ENCODE measurements at regions not wholly inside any gene's neighbourhood (a gene's known extent, or its start where the extent isn't known, plus 50 kb on each side); places are given as distances from the start of the nearest gene placed in this dataset.

- Mint-ChIP-seq H3K4me1 (no peaks in the 10 kb centered on the region), H3K27ac (peak overlapping the region in 1 of 8 donors; percentile 2), H3K4me3 (no peak overlapping the region), H3K9me3 (peaks cover 0 to 2% (median 0%) of the 10 kb centered on the region in 5 donors), H3K27me3 (peaks cover 6 to 36% of the 10 kb centered on the region in 2 donors), H3K36me3 (no peaks in the 10 kb centered on the region)
- no peak for DNase-seq
- H3K4me1 ChIP-seq (ENCODE audit: insufficient read depth, low read length), result no peaks in the 10 kb centered on the region
- POLR2A ChIA-PET, result no interaction called here
- H3K9me3 ChIP-seq (ENCODE audit: low read length), result no peaks in the 10 kb centered on the region
- H3K27ac ChIP-seq (ENCODE audit: low read depth, low read length), result no peak overlapping the region
- no peaks in the 10 kb centered on the region for H3K36me3 ChIP-seq (ENCODE audit: insufficient read depth, low read length)
- no peaks in the 10 kb centered on the region for H3K27me3 ChIP-seq (ENCODE audit: insufficient read depth, low read length, poor library complexity, severe bottlenecking)
- no peak overlapping the region for H3K4me3 ChIP-seq (ENCODE audit: low read length)
- CTCF ChIA-PET, result no interaction called here
These were observed 96.6 kb upstream of the BANK1 start for GRCh38 chr4:101693842-101694398.

DNA sequence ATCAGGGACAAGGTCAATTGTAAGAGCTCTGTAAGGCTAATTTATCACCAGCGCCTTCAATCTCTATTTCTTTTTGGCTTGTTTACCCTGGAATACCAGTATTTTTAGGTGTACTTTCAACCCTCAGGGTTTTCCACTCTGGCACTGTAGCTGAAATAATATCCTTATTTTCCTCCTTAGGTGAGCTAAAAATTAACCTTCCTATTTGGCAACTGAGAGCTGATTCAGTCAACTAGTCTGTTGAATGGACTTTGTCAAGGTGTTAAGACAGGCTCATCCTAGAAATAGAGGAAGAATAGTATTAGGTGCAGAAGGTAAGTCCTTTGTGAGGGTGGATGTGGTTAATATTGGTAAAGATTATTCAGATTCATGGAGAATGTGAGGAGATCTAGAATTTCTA is 101.3 kb upstream of the BANK1 start:
- H3K27ac ChIP-seq (ENCODE audit: low read depth, low read length), result no peak overlapping the region
- Mint-ChIP-seq H3K4me1 (no peaks in the 10 kb centered on the region), H3K27ac (no peak overlapping the region), H3K36me3 (no peaks in the 10 kb centered on the region), H3K27me3 (peaks cover 6 to 48% of the 10 kb centered on the region in 2 donors), H3K9me3 (peaks cover 0 to 2% (median 0%) of the 10 kb centered on the region in 5 donors), H3K4me3 (no peak overlapping the region)
- ChIA-PET POLR2A (no interaction called here), CTCF (no interaction called here)
- no peaks in the 10 kb centered on the region for H3K36me3 ChIP-seq (ENCODE audit: insufficient read depth, low read length)
- H3K4me1 ChIP-seq (ENCODE audit: insufficient read depth, low read length), result no peaks in the 10 kb centered on the region
- no peak for DNase-seq
- no peaks in the 10 kb centered on the region for H3K9me3 ChIP-seq (ENCODE audit: low read length)
- H3K4me3 ChIP-seq (ENCODE audit: low read length), result no peak overlapping the region
- no peaks in the 10 kb centered on the region for H3K27me3 ChIP-seq (ENCODE audit: insufficient read depth, low read length, poor library complexity, severe bottlenecking)

GRCh38 chr4:101685126-101685525 is 105.4 kb upstream of the BANK1 start:
- no peaks in the 10 kb centered on the region for H3K9me3 Mint-ChIP-seq
- no peaks in the 10 kb centered on the region for H3K9me3 ChIP-seq (ENCODE audit: low read length)
- H3K4me3 ChIP-seq (ENCODE audit: low read length), result no peak overlapping the region
- no peak overlapping the region for H3K27ac ChIP-seq (ENCODE audit: low read depth, low read length)
- H3K27me3 ChIP-seq (ENCODE audit: insufficient read depth, low read length, poor library complexity, severe bottlenecking), result no peaks in the 10 kb centered on the region
- no peak overlapping the region for H3K27ac Mint-ChIP-seq
- no peak for DNase-seq
- H3K36me3 ChIP-seq (ENCODE audit: insufficient read depth, low read length), result no peaks in the 10 kb centered on the region
- ChIA-PET POLR2A (no interaction called here), CTCF (no interaction called here)
- peaks cover 7 to 31% of the 10 kb centered on the region in 2 donors for H3K27me3 Mint-ChIP-seq
- H3K36me3 Mint-ChIP-seq, result no peaks in the 10 kb centered on the region
- H3K4me3 Mint-ChIP-seq, result no peak overlapping the region
- no peaks in the 10 kb centered on the region for H3K4me1 ChIP-seq (ENCODE audit: insufficient read depth, low read length)
- H3K4me1 Mint-ChIP-seq, result no peaks in the 10 kb centered on the region

- H3K27me3 Mint-ChIP-seq, result peaks cover 5 to 22% of the 10 kb centered on the region in 2 donors
- Histone ChIP-seq H3K36me3 (ENCODE audit: insufficient read depth, low read length) (no peaks in the 10 kb centered on the region), H3K27ac (ENCODE audit: low read depth, low read length) (no peak overlapping the region), H3K4me1 (ENCODE audit: insufficient read depth, low read length) (no peaks in the 10 kb centered on the region), H3K4me3 (ENCODE audit: low read length) (no peak overlapping the region), H3K27me3 (ENCODE audit: insufficient read depth, low read length, poor library complexity, severe bottlenecking) (no peaks in the 10 kb centered on the region), H3K9me3 (ENCODE audit: low read length) (no peaks in the 10 kb centered on the region)
- no peak overlapping the region for H3K27ac Mint-ChIP-seq
- H3K36me3 Mint-ChIP-seq, result no peaks in the 10 kb centered on the region
- CTCF ChIA-PET, result no interaction called here
- H3K9me3 Mint-ChIP-seq, result no peaks in the 10 kb centered on the region
- H3K4me3 Mint-ChIP-seq, result no peak overlapping the region
- DNase-seq, result no peak
- POLR2A ChIA-PET, result no interaction called here
- H3K4me1 Mint-ChIP-seq, result no peaks in the 10 kb centered on the region
These were observed 107.6 kb upstream of the BANK1 start for GRCh38 chr4:101682946-101683345.

DNA sequence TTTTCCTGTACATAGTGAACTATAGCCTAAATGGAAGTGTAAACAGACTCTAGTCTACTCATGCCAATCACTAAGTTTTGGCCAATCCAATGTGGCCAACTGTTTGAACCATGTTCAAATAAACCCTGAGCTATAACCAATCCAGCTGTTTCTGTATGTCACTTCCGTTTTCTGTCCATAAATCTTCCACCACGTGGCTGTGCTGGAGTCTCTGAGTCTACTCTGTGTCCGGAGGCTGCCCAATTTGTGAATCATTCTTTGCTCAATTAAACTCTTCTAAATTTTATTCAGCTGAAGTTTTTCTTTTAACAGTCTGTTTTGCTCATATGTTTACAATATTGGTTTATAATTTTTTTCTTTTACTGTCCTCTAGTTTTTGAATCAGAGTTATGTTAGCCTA is 112.3 kb upstream of the BANK1 start:
- H3K27ac ChIP-seq (ENCODE audit: low read depth, low read length), result no peak overlapping the region
- no peaks in the 10 kb centered on the region for H3K4me1 ChIP-seq (ENCODE audit: insufficient read depth, low read length)
- no peaks in the 10 kb centered on the region for H3K36me3 ChIP-seq (ENCODE audit: insufficient read depth, low read length)
- Mint-ChIP-seq H3K27ac (peak overlapping the region in 1 of 8 donors; percentile 44), H3K4me3 (no peak overlapping the region), H3K9me3 (peaks cover 2 to 10% (median 4%) of the 10 kb centered on the region in 5 donors), H3K27me3 (peaks cover 5% of the 10 kb centered on the region in 2 donors), H3K36me3 (peaks cover 0 to 10% (median 0%) of the 10 kb centered on the region in 3 donors), H3K4me1 (no peaks in the 10 kb centered on the region)
- ChIA-PET CTCF (no interaction called here), POLR2A (no interaction called here)
- H3K9me3 ChIP-seq (ENCODE audit: low read length), result no peaks in the 10 kb centered on the region
- no peaks in the 10 kb centered on the region for H3K27me3 ChIP-seq (ENCODE audit: insufficient read depth, low read length, poor library complexity, severe bottlenecking)
- no peak for DNase-seq
- no peak overlapping the region for H3K4me3 ChIP-seq (ENCODE audit: low read length)

GRCh38 chr4:101670897-101671296 is 119.6 kb upstream of the BANK1 start:
- no peak for DNase-seq
- H3K9me3 ChIP-seq (ENCODE audit: low read length), result no peaks in the 10 kb centered on the region
- Mint-ChIP-seq H3K27ac (no peak overlapping the region), H3K36me3 (peaks cover 0 to 14% (median 0%) of the 10 kb centered on the region in 3 donors), H3K9me3 (peaks cover 2 to 15% (median 4%) of the 10 kb centered on the region in 5 donors), H3K4me1 (no peaks in the 10 kb centered on the region), H3K4me3 (no peak overlapping the region), H3K27me3 (peaks cover 0 to 18% of the 10 kb centered on the region in 2 donors)
- no peaks in the 10 kb centered on the region for H3K36me3 ChIP-seq (ENCODE audit: insufficient read depth, low read length)
- POLR2A ChIA-PET, result no interaction called here
- CTCF ChIA-PET, result no interaction called here
- H3K4me3 ChIP-seq (ENCODE audit: low read length), result no peak overlapping the region
- H3K27me3 ChIP-seq (ENCODE audit: insufficient read depth, low read length, poor library complexity, severe bottlenecking), result no peaks in the 10 kb centered on the region
- H3K4me1 ChIP-seq (ENCODE audit: insufficient read depth, low read length), result no peaks in the 10 kb centered on the region
- no peak overlapping the region for H3K27ac ChIP-seq (ENCODE audit: low read depth, low read length)

DNA sequence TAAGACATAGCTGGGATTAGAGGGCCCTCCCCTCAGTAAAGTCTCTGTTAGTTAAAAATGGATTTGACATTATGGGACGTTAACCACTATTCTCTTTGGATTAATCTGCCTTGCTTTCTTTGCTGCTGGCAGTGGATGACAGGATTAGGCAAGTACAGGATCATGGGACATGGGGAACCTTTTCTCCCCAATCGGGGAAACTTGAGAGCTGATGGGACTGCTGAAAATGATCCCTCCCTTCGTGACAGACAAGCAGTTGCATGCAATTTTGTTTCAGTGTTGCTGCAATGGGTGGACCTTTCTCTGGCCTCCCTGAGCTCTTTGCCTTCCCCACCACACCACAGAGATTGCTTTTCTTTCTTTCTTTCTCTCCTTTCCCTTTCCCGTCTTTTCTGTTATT is 120.2 kb upstream of the BANK1 start:
- H3K9me3 Mint-ChIP-seq, result peaks cover 0 to 15% (median 4%) of the 10 kb centered on the region in 5 donors
- POLR2A ChIA-PET, result no interaction called here
- H3K4me1 ChIP-seq (ENCODE audit: insufficient read depth, low read length), result no peaks in the 10 kb centered on the region
- H3K9me3 ChIP-seq (ENCODE audit: low read length), result no peaks in the 10 kb centered on the region
- H3K27me3 ChIP-seq (ENCODE audit: insufficient read depth, low read length, poor library complexity, severe bottlenecking), result no peaks in the 10 kb centered on the region
- H3K4me3 ChIP-seq (ENCODE audit: low read length), result no peak overlapping the region
- H3K36me3 ChIP-seq (ENCODE audit: insufficient read depth, low read length), result no peaks in the 10 kb centered on the region
- H3K4me1 Mint-ChIP-seq, result no peaks in the 10 kb centered on the region
- no peak for DNase-seq
- peaks cover 0 to 10% (median 0%) of the 10 kb centered on the region in 3 donors for H3K36me3 Mint-ChIP-seq
- no peak overlapping the region for H3K27ac ChIP-seq (ENCODE audit: low read depth, low read length)
- H3K27ac Mint-ChIP-seq, result no peak overlapping the region
- no peak overlapping the region for H3K4me3 Mint-ChIP-seq
- CTCF ChIA-PET, result no interaction called here
- peaks cover 0 to 18% of the 10 kb centered on the region in 2 donors for H3K27me3 Mint-ChIP-seq

DNA sequence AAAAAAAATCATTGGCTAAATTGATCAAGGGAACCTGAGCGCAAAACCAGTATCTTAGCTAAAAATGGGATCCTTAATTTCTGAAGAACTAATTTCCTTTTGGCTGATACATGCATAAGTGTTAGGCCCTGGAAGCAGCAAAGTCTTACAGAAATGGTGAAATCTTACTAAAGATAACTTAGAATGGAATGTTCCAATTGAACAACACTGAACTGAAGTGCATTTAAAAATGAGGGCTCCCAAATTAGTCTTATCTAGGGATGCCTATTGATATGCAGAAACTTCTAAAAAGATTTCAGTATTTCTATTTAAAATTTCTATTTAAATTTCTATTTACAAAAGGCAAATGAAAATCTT is 120.7 kb upstream of the BANK1 start:
- no peak overlapping the region for H3K27ac Mint-ChIP-seq
- H3K36me3 ChIP-seq (ENCODE audit: insufficient read depth, low read length), result no peaks in the 10 kb centered on the region
- H3K27ac ChIP-seq (ENCODE audit: low read depth, low read length), result no peak overlapping the region
- H3K4me3 ChIP-seq (ENCODE audit: low read length), result no peak overlapping the region
- H3K36me3 Mint-ChIP-seq, result peaks cover 0 to 10% (median 0%) of the 10 kb centered on the region in 3 donors
- no peak overlapping the region for H3K4me3 Mint-ChIP-seq
- H3K27me3 Mint-ChIP-seq, result peaks cover 0 to 18% of the 10 kb centered on the region in 2 donors
- CTCF ChIA-PET, result no interaction called here
- POLR2A ChIA-PET, result no interaction called here
- H3K9me3 Mint-ChIP-seq, result peaks cover 0 to 15% (median 4%) of the 10 kb centered on the region in 5 donors
- no peaks in the 10 kb centered on the region for H3K9me3 ChIP-seq (ENCODE audit: low read length)
- DNase-seq, result no peak
- no peaks in the 10 kb centered on the region for H3K4me1 ChIP-seq (ENCODE audit: insufficient read depth, low read length)
- H3K27me3 ChIP-seq (ENCODE audit: insufficient read depth, low read length, poor library complexity, severe bottlenecking), result no peaks in the 10 kb centered on the region
- H3K4me1 Mint-ChIP-seq, result no peaks in the 10 kb centered on the region
